ENCODE measurements at regions not wholly inside any gene's neighbourhood (a gene's known extent, or its start where the extent isn't known, plus 50 kb on each side); places are given as distances from the start of the nearest gene placed in this dataset.

GRCh38 chr6:33865478-33866077 lies 61.8 kb upstream of the MLN start:
- H3K27me3 ChIP-seq = no peaks in the 10 kb centered on the region
- no peak overlapping the region for H3K4me3 ChIP-seq
- H3K36me3 ChIP-seq = no peaks in the 10 kb centered on the region
- DNase-seq (ENCODE audit: low spot score in 2 of 2) = no peak
- H3K27ac ChIP-seq = no peak overlapping the region
- TF ChIP-seq POLR2AphosphoS5 (IDR thresholded peaks at IDR 0.05) = no peak
- TF ChIP-seq CTCF (IDR thresholded peaks at IDR 0.05) = no peak
- TF ChIP-seq POLR2A (IDR thresholded peaks at IDR 0.05) = no peak
- intact Hi-C loops (cut with DNase I; ENCODE audit: low total_unique reads) = no loop called here
- no peaks in the 10 kb centered on the region for H3K9me3 ChIP-seq
- no peaks in the 10 kb centered on the region for H3K4me1 ChIP-seq

GRCh38 chr6:33863723-33864440 lies 60.1 kb upstream of the MLN start:
- Histone ChIP-seq H3K27ac (no peak overlapping the region), H3K36me3 (no peaks in the 10 kb centered on the region), H3K4me1 (no peaks in the 10 kb centered on the region), H3K9me3 (no peaks in the 10 kb centered on the region), H3K4me3 (no peak overlapping the region), H3K27me3 (no peaks in the 10 kb centered on the region)
- no peak for TF ChIP-seq POLR2AphosphoS5 (IDR thresholded peaks at IDR 0.05)
- DNase-seq (ENCODE audit: low spot score in 2 of 2) = no peak
- intact Hi-C loops (cut with DNase I; ENCODE audit: low total_unique reads) = no loop called here

GRCh38 chr6:33863084-33863483 lies 59.3 kb upstream of the MLN start:
- H3K36me3 ChIP-seq = no peaks in the 10 kb centered on the region

DNA sequence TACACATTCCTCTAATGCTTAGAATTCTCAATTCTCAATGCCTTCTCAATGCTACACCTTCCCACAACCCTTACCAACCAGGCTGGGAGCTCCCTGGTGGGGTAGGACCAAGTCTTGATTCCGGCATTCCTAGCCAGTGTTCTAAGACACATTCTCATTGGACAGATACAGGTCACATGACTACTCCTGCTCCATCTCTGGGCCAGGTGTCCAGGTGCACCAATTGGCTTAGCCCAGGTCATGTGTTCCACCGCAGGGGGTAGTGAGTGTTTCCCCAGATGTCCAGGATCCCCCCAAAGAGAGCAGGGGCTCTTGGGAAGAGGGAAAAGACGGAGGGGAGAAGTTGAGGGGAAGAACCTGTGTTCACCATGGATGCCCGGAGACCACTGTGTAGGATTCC lies 58.7 kb upstream of the MLN start:
- Histone ChIP-seq H3K4me3 (no peak overlapping the region), H3K4me1 (no peaks in the 10 kb centered on the region), H3K36me3 (no peaks in the 10 kb centered on the region), H3K27ac (no peak overlapping the region), H3K27me3 (no peaks in the 10 kb centered on the region), H3K9me3 (no peaks in the 10 kb centered on the region)
- intact Hi-C loops (cut with DNase I; ENCODE audit: low total_unique reads) = no loop called here
- TF ChIP-seq POLR2A (IDR thresholded peaks at IDR 0.05) (no peak), POLR2AphosphoS5 (IDR thresholded peaks at IDR 0.05) (no peak), CTCF (IDR thresholded peaks at IDR 0.05) (no peak)
- DNase-seq (ENCODE audit: low spot score in 2 of 2) = no peak

More at GRCh38 chr6:33863084-33863483, 59.3 kb upstream of the MLN start:
- intact Hi-C loops (cut with DNase I; ENCODE audit: low total_unique reads) = no loop called here
- no peak overlapping the region for H3K27ac ChIP-seq
- no peak for DNase-seq (ENCODE audit: low spot score in 2 of 2)
- no peaks in the 10 kb centered on the region for H3K9me3 ChIP-seq
- H3K4me1 ChIP-seq = no peaks in the 10 kb centered on the region
- no peaks in the 10 kb centered on the region for H3K27me3 ChIP-seq
- H3K4me3 ChIP-seq = no peak overlapping the region
- TF ChIP-seq POLR2A (IDR thresholded peaks at IDR 0.05) = no peak
- no peak for TF ChIP-seq CTCF (IDR thresholded peaks at IDR 0.05)
- no peak for TF ChIP-seq POLR2AphosphoS5 (IDR thresholded peaks at IDR 0.05)

DNA sequence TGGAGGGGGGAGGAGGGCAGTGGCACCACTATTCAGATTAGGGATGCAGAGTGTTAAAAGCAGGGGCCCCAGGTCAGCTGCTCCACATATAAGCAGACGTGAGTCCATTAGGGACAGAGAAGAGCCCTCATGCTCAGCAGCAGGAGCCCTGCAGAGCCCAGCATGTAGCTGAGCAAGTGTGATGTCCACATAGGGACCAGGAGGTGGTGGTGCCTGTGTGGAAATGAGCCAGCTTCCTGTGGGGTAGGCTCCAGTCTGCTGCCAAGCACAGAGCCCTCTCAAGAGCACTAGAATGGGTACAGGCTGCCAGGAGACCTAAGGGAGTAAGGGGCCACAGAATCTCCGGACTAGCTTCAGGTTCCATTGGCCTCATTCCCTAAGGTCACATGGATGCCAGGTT lies 57.9 kb upstream of the MLN start:
- Histone ChIP-seq H3K4me3 (no peak overlapping the region), H3K4me1 (no peaks in the 10 kb centered on the region), H3K36me3 (no peaks in the 10 kb centered on the region), H3K27ac (no peak overlapping the region), H3K27me3 (no peaks in the 10 kb centered on the region), H3K9me3 (no peaks in the 10 kb centered on the region)
- no peak for DNase-seq (ENCODE audit: low spot score in 2 of 2)
- intact Hi-C loops (cut with DNase I; ENCODE audit: low total_unique reads) = no loop called here
- no peak for TF ChIP-seq CTCF (IDR thresholded peaks at IDR 0.05)
- no peak for TF ChIP-seq POLR2AphosphoS5 (IDR thresholded peaks at IDR 0.05)
- no peak for TF ChIP-seq POLR2A (IDR thresholded peaks at IDR 0.05)

Data from breast epithelium (tissue), 4 donors.